HG03571 (cell line): ENCODE measurements at regions not wholly inside any gene's neighbourhood (a gene's known extent, or its start where the extent isn't known, plus 50 kb on each side); places are given as distances from the start of the nearest gene placed in this dataset.
"Not testable (repeated sequence)": the region's sequence is repeated elsewhere in the genome, so short reads cannot be mapped to it uniquely, and the experiment has no call there.

Experiments used
- ATAC-seq: cut with Tn5 transposase; IDR thresholded peaks from one replicate; pipeline ENCODE4 v1.9.1; 2021; ENCODE audit not compliant: unreplicated experiment

DNA sequence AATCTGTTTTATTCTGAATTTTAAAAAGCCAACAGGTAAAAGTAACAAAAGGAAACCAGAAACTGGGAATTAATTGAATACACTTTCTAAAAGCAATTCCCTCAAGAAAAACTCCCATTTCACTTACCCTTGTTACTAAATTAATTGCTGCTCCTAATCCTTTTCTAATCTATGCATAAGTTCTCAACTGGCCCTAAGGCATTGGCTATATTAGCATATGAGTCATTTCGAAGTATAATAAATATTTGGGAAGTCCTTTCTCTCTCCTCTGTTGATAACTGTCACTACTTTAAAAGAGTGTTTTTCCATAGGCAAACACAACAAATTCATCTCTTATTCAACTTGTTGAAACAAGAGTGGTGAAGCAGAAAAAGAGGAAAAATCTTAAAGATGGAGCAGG lies 486.5 kb upstream of the HTR2C start:
- no peak for ATAC-seq

DNA sequence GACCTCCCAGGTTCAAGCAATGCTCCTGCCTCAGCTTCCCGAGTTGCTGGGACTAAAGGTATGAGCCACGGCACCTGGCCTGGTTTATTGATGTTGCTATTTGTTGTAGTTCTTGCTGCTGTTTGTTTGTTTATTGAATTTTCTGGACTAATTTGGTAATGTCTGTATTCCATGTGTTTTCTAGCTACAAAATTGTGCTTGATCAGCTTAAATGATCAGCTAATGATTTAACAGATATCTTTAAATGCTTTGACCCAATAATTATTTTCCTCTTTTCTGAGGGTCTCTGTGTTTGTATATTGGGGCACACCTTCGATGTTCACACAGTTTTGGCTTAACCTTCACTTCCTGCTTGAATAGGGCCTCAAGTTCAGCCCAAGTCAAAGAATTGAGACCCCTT lies 488.1 kb upstream of the HTR2C start:
- no peak for ATAC-seq

- ATAC-seq: no peak
Measured at GRCh38 chrX:114087543-114087942, 496.3 kb upstream of the HTR2C start.

DNA sequence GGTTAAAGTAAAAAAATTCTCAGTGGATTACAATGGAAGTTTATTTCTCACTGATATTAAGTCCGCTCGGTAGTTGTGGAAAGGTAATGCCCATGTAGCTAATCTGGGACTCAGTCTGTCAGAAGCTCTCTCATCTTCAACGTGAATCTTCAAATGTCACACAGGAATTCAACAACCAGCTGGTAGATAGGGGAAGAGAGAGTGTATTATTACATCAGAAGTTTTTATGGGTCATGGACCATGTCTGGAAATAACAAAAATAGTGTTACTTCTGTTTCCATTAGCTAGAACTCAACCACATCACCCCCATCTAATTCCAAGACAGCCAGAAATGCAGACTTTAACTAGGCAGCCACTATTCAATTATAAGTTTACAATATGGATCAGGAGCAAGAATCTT lies 506.1 kb upstream of the HTR2C start:
- ATAC-seq: no peak

DNA sequence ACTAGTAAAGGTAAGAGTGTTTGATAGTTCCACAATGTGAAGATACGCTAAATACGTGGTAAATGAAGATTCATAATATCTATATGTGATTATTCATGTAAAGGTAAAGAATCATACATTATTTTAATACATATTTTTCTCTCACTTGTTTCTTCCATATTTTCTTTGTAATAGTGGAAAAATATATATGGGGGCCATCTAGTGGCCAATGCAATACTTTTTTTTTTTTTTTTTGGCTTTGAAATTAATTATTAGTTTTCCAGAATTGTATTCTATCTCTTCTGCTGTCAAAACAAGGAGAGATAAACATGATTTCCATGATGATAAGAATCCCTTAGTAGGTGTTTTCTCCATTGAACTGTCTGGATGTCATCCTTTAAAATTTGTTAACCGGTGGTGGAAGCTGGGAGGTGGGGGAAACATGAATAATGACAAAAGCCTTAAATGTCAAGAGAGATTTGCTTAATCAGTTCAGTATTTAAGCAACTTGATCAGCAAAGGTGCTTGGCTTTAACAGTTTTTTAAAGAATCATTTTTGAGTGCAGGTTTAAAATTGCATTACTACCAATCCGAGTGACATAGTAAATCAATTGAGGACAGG lies 508.7 kb upstream of the HTR2C start:
- no peak for ATAC-seq

DNA sequence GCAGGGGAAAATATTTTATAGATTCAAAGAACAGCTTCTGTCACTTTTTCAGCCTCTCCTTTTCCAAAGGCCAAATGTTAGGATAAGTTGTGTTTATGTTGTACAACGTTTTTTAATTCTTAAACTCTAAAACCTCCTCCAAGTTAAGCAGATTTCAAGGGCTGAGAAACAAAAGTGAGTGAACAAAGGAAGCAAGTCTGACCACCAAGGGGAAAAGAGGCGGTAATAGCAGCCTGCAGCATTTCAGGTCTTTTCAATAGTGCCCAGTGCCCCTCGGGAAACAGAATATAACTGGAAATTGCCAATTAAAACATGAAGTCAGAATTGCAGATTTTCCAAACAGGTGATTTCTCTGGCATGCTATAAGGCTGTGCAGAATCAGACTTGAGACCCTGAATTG lies 510.0 kb upstream of the HTR2C start:
- no peak for ATAC-seq

DNA sequence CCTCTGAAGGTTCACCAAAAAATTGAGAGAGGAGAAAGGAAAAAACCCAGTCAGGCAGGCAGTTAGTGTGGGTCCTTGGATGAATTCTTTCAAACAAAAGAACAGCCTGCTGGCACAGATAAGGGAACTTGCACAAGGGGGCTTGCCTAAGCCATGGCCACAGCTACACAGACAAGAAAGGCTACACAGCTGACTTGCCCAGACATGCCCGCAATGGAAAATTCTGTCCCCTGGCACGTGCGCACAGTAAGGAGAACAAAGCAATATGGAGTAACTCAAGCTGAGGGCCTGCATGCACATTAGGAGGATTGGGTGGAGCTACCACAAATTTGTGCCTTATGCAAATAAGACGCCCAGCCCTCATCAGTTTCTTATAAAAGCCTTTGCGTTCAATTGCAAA lies 512.5 kb upstream of the HTR2C start:
- no peak for ATAC-seq

- ATAC-seq: no peak
Measured at GRCh38 chrX:114065577-114066223, 518.2 kb upstream of the HTR2C start.

GRCh38 chrX:114061226-114061625 lies 522.7 kb upstream of the HTR2C start:
- ATAC-seq: no peak

DNA sequence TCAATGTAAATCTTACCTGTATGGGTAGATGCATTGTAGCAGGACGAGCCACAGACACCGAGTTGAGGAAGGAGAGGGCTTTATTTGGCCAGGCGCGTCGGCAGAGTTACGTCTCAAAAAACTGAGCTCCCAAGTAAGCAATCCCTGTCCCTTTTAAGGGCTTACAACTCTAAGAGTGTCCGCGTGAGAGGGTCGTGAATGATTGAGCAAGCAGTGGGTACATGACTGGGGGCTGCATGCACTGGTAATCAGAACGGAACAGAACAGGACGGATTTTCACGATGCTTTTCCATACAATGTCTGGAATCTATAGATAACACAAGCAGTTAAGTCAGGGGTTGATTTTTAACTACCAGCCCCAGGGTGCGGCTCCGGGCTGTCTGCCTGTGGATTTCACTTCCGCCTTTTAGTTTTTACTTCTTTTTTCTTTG lies 524.9 kb upstream of the HTR2C start:
- ATAC-seq: no peak

DNA sequence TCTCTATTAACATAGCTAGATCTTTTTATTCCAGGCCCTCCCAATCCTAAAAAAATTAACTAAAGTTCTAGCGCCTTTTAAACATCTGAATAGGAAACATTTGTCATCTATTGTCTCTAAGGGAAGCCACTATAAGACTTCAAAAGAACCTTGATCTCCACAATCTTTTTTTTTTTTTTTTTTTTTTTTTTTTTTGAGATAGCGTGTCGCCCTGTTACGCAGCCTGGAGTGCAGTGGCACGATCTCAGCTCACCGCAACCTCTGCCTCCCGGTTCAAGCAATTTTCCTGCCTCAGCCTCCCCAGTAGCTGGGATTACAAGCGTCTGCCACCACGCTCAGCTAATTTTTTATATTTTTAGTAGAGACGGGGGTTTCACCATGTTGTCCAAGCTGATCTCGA lies 526.5 kb upstream of the HTR2C start:
- not testable (repeated sequence) for ATAC-seq

GRCh38 chrX:114051667-114052315 lies 532.1 kb upstream of the HTR2C start:
- no peak for ATAC-seq

- no peak for ATAC-seq
Measured at GRCh38 chrX:114050075-114050796, 533.6 kb upstream of the HTR2C start.

DNA sequence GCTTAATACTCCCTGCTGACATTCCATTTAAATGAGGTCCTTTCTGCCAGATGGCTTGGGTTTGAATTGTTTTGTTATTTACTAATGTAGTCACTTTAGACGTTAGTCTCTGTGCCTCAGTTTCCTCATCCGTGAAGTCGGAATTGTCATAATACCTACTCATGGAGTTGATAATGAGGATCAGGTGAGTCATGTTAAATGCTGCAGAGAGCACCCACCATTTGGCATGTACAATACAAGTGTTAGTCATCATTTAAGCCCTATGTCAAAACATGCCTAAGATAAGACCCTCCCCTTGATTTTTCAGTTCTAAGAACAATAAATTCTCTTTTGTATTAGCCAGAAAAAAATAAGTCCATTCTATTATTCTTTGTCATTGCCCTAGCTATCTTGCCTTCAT lies 534.8 kb upstream of the HTR2C start:
- no peak for ATAC-seq

- no peak for ATAC-seq
Measured at GRCh38 chrX:114047558-114047957, 536.3 kb upstream of the HTR2C start.

- no peak for ATAC-seq
Measured at GRCh38 chrX:114046695-114047279, 537.1 kb upstream of the HTR2C start.

DNA sequence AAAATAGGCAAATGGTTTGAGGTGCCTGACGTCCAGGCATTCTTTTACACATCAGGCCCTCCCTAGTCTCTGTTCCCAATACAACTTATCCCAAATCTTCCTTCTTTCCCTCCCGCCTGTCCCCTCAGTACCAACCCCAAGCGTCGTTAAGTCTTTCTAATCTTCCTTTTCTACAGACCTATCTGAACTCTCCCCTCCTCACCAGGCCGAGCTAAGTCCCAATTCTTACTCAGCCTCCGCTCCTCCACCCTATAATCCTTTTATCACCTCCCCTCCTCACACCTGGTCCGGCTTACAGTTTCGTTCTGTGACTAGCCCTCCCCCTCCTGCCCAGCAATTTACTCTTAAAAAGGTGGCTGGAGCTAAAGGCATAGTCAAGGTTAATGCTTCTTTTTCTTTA lies 542.4 kb upstream of the HTR2C start:
- not testable (repeated sequence) for ATAC-seq

GRCh38 chrX:114040661-114041269 lies 543.1 kb upstream of the HTR2C start:
- not testable (repeated sequence) for ATAC-seq

DNA sequence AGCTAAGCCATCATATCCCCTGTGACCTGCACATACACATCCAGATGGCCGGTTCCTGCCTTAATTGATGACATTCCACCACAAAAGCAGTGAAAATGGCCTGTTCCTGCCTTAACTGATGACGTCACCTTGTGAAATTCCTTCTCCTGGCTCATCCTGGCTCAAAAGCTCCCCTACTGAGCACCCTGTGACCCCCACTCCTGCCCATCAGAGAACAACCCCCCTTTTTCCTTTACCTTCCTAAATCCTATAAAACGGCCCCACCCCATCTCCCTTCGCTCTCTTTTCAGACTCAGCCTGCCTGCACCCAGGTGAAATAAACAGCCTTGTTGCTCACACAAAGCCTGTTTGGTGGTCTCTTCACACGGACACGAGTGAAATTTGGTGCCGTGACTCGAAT lies 543.8 kb upstream of the HTR2C start:
- not testable (repeated sequence) for ATAC-seq

DNA sequence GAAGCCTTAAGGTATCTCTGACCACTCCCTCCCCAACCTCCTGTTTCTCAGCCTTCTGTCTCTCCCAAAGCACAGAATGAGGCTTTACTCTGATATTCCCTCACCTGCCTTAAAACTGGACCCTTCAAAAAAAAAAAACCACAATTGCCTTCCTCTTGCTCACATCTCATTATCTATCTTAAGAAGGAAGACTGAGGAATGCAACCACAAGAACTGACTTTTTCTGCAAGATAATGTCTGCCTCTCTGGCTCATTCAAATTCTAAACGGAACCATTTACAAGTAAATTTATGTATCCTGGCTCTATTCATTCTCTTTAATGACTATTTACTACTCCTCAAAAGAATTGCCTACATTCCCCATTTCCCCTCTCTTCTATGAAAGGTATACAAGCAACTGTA lies 545.5 kb upstream of the HTR2C start:
- no peak for ATAC-seq

DNA sequence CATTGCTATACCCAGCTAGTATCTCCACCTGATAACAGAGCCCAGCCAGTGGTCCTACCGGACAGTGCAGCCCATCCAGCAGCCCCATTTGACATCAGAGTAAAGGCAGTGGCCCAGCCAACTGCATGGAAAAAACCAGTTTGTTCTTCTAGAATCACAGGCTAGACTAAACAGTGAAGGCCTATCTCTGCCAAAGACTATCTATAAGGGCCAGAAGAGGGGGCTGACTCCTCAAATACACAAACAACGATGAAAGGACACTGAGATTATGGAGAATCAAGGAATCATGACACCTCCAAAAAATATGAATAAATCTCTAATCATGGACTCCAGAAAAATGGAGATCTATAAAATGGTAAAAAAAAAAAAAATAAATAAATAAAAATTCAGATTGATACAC lies 546.4 kb upstream of the HTR2C start:
- ATAC-seq: no peak
